OCI-LY7 (cell line): ENCODE measurements at regions not wholly inside any gene's neighbourhood (a gene's known extent, or its start where the extent isn't known, plus 50 kb on each side); places are given as distances from the start of the nearest gene placed in this dataset.

Experiments used
- BruUV-seq: library from RNA; stranded (reverse); fragments of 400-500 nt; replicated peaks from 2 replicates; lab custom pipeline; 2021; lab: Mats Ljungman, UMichigan
- CTCF ChIA-PET: fragments of 300-600 bp; sonication (Branson Sonifier 250); formaldehyde crosslinking; loops from one replicate; lab custom pipeline; 2022; ENCODE audit warnings: antibody characterized with exemption; ENCODE audit not compliant: unreplicated experiment; lab: Charles Lee
- POLR2A ChIA-PET: fragments of 300-600 bp; sonication (Branson Sonifier 250); formaldehyde crosslinking; loops from one replicate; lab custom pipeline; 2022; ENCODE audit warnings: antibody characterized with exemption; lab: Charles Lee
- DNase-seq: peaks from one replicate; pipeline ENCODE4 v3.0.0-alpha.2; 2015; ENCODE audit warnings: low spot score
- H2AFZ ChIP-seq: fragments of 200-600 bp; sonication (generic), shearing (Covaris generic); 2 replicates; pipeline ENCODE4 v1.6.1; 2014; ENCODE audit warnings: mild to moderate bottlenecking, antibody characterized with exemption, low read length, moderate library complexity
- H3K27ac ChIP-seq: fragments of 200-600 bp; sonication (generic); 2 replicates; pipeline ENCODE4 v1.5.1; 2014; ENCODE audit warnings: mixed run types, low read depth, mild to moderate bottlenecking, moderate library complexity, low read length, inconsistent platforms; ENCODE audit not compliant: poor library complexity, severe bottlenecking
- H3K36me3 ChIP-seq: fragments of 200-600 bp; sonication (generic); 2 replicates; pipeline ENCODE4 v1.6.1; 2014; ENCODE audit warnings: mild to moderate bottlenecking, antibody characterized with exemption, low read length, moderate library complexity, mixed read lengths; ENCODE audit not compliant: insufficient read depth
- H3K4me1 ChIP-seq: fragments of 200-600 bp; sonication (generic); 2 replicates; pipeline ENCODE4 v1.5.1; 2014; ENCODE audit warnings: mild to moderate bottlenecking, low read length; ENCODE audit not compliant: insufficient read depth, poor library complexity, severe bottlenecking
- H3K4me2 ChIP-seq: fragments of 200-600 bp; sonication (generic); 2 replicates; pipeline ENCODE4 v1.6.1; 2014; ENCODE audit warnings: mild to moderate bottlenecking, low read length
- H3K4me3 ChIP-seq: fragments of 200-600 bp; sonication (generic); 2 replicates; pipeline ENCODE4 v1.5.1; 2014; ENCODE audit warnings: mild to moderate bottlenecking, low read depth, low read length; ENCODE audit not compliant: poor library complexity, severe bottlenecking
- H3K79me2 ChIP-seq: fragments of 200-600 bp; sonication (generic); 2 replicates; pipeline ENCODE4 v1.6.1; 2016; ENCODE audit warnings: low read depth, mild to moderate bottlenecking, low read length, moderate library complexity, mixed read lengths; ENCODE audit not compliant: insufficient read depth
- H3K9me2 ChIP-seq: fragments of 200-600 bp; sonication (generic); 2 replicates; pipeline ENCODE4 v1.6.1; 2016; ENCODE audit warnings: mild to moderate bottlenecking, low read length, mixed read lengths; ENCODE audit not compliant: insufficient read depth
- H3K9me3 ChIP-seq: fragments of 200-600 bp; sonication (generic); 2 replicates; pipeline ENCODE4 v1.6.1; 2014; ENCODE audit warnings: mild to moderate bottlenecking, mixed run types, low read length, mixed read lengths
- H4K20me1 ChIP-seq: fragments of 200-600 bp; sonication (generic); 2 replicates; pipeline ENCODE4 v1.6.1; 2014; ENCODE audit warnings: mild to moderate bottlenecking, antibody characterized with exemption, low read length, moderate library complexity, mixed read lengths; ENCODE audit not compliant: insufficient read depth
- EZH2phosphoT487 ChIP-seq: fragments of 200-600 bp; sonication (generic); IDR thresholded peaks from 2 replicates; pipeline ENCODE4 v1.6.1; 2018; ENCODE audit warnings: low read depth, borderline replicate concordance, mild to moderate bottlenecking, mixed run types, antibody characterized with exemption, low read length, moderate library complexity, mixed read lengths
- intact Hi-C: fragments of 100-400 bp; cut with micrococcal nuclease; formaldehyde crosslinking; loops from one replicate; pipeline ENCODE4 v1.10.0; 2022; ENCODE audit not compliant: unreplicated experiment
- TF ChIP-seq, protein P1 (sequence below): fragments of 200-600 bp; sonication (generic); conservative IDR thresholded peaks from 2 replicates; pipeline ENCODE4 v1.5.1; 2014; ENCODE audit warnings: mild to moderate bottlenecking, antibody characterized with exemption, low read length, moderate library complexity, mixed read lengths

DNA sequence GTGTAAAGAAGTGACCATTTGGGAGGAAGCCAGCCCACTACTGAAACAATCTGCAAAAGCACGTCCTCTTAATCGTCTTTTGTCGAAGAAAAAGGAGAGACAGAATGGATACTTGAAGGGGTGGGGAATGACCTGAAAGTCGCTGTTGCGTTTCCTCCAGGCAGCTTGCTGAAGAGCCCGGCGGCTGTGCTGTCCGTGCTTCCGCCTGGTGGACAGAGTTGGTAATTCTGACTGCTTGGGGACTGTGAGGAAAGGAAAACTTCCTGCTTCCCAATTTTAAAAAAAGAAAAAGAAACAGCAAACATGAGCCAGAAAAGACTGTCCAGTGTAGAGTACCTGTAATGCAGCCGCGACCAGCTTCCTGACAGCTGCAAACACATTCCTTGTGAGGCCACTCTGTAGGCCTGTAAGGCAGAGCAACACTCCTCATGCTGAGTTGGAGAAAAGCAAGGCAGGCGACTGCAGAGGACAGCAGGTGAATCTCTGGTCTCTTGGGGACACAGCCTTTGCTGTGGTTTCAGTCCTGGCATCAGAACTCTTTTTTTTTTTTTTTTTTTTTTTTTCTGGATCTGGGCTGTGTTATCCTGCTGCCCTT lies 251.1 kb upstream of the TBX18 start:
- intact Hi-C loops: no loop called here
- BruUV-seq: no TSS peak
- DNase-seq: no peak

GRCh38 chr6:85010865-85011264 lies 246.5 kb upstream of the TBX18 start:
- no peaks in the 10 kb centered on the region for H3K9me2 ChIP-seq
- no peak overlapping the region for H3K4me3 ChIP-seq
- no peaks in the 10 kb centered on the region for H3K4me1 ChIP-seq
- no peaks in the 10 kb centered on the region for H3K36me3 ChIP-seq
- H3K79me2 ChIP-seq: no peaks in the 10 kb centered on the region
- ChIA-PET CTCF (no interaction called here), POLR2A (no interaction called here)
- no peak overlapping the region for H3K27ac ChIP-seq
- H2AFZ ChIP-seq: no peak overlapping the region
- no TSS peak for BruUV-seq
- intact Hi-C loops: no loop called here
- TF ChIP-seq, protein P1, sequence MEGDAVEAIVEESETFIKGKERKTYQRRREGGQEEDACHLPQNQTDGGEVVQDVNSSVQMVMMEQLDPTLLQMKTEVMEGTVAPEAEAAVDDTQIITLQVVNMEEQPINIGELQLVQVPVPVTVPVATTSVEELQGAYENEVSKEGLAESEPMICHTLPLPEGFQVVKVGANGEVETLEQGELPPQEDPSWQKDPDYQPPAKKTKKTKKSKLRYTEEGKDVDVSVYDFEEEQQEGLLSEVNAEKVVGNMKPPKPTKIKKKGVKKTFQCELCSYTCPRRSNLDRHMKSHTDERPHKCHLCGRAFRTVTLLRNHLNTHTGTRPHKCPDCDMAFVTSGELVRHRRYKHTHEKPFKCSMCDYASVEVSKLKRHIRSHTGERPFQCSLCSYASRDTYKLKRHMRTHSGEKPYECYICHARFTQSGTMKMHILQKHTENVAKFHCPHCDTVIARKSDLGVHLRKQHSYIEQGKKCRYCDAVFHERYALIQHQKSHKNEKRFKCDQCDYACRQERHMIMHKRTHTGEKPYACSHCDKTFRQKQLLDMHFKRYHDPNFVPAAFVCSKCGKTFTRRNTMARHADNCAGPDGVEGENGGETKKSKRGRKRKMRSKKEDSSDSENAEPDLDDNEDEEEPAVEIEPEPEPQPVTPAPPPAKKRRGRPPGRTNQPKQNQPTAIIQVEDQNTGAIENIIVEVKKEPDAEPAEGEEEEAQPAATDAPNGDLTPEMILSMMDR: no peak
- no peak for TF ChIP-seq EZH2phosphoT487
- no peaks in the 10 kb centered on the region for H4K20me1 ChIP-seq
- H3K9me3 ChIP-seq: no peaks in the 10 kb centered on the region
- no peak for DNase-seq
- H3K4me2 ChIP-seq: no peak overlapping the region

More for the DNA sequence above, 251.1 kb upstream of the TBX18 start:
- Histone ChIP-seq H4K20me1 (no peaks in the 10 kb centered on the region), H3K4me1 (no peaks in the 10 kb centered on the region), H3K79me2 (no peaks in the 10 kb centered on the region), H2AFZ (no peak overlapping the region), H3K4me2 (no peak overlapping the region), H3K27ac (no peak overlapping the region), H3K9me3 (no peaks in the 10 kb centered on the region), H3K9me2 (no peaks in the 10 kb centered on the region), H3K4me3 (no peak overlapping the region), H3K36me3 (no peaks in the 10 kb centered on the region)
- CTCF ChIA-PET: no interaction called here
- TF ChIP-seq, protein P1: 0 out of 2 replicates have a peak, but pooled peaks have one; percentile 21
- TF ChIP-seq EZH2phosphoT487: no peak
- POLR2A ChIA-PET: no interaction called here

- H3K9me2 ChIP-seq: no peaks in the 10 kb centered on the region
- ChIA-PET POLR2A (no interaction called here), CTCF (no interaction called here)
- no peaks in the 10 kb centered on the region for H4K20me1 ChIP-seq
- no peak overlapping the region for H3K27ac ChIP-seq
- BruUV-seq: no TSS peak
- DNase-seq: no peak
- no peaks in the 10 kb centered on the region for H3K79me2 ChIP-seq
- no peak overlapping the region for H3K4me2 ChIP-seq
- no peak overlapping the region for H2AFZ ChIP-seq
- intact Hi-C loops: no loop called here
- no peaks in the 10 kb centered on the region for H3K4me1 ChIP-seq
- no peaks in the 10 kb centered on the region for H3K36me3 ChIP-seq
- no peak overlapping the region for H3K4me3 ChIP-seq
- no peaks in the 10 kb centered on the region for H3K9me3 ChIP-seq
- TF ChIP-seq EZH2phosphoT487: no peak
- TF ChIP-seq, protein P1: no peak
These were observed 244.1 kb upstream of the TBX18 start for GRCh38 chr6:85008296-85009009.
